OCI-LY7 (cell line): ENCODE measurements at regions not wholly inside any gene's neighbourhood (a gene's known extent, or its start where the extent isn't known, plus 50 kb on each side); places are given as distances from the start of the nearest gene placed in this dataset.

Source experiments
- BruUV-seq: library from RNA; stranded (reverse); fragments of 400-500 nt; replicated peaks from 2 replicates; lab custom pipeline; 2021; lab: Mats Ljungman, UMichigan
- CTCF ChIA-PET: fragments of 300-600 bp; sonication (Branson Sonifier 250); formaldehyde crosslinking; loops from one replicate; lab custom pipeline; 2022; ENCODE audit warnings: antibody characterized with exemption; ENCODE audit not compliant: unreplicated experiment; lab: Charles Lee
- POLR2A ChIA-PET: fragments of 300-600 bp; sonication (Branson Sonifier 250); formaldehyde crosslinking; loops from one replicate; lab custom pipeline; 2022; ENCODE audit warnings: antibody characterized with exemption; lab: Charles Lee
- DNase-seq: peaks from one replicate; pipeline ENCODE4 v3.0.0-alpha.2; 2015; ENCODE audit warnings: low spot score
- H2AFZ ChIP-seq: fragments of 200-600 bp; sonication (generic), shearing (Covaris generic); 2 replicates; pipeline ENCODE4 v1.6.1; 2014; ENCODE audit warnings: mild to moderate bottlenecking, antibody characterized with exemption, low read length, moderate library complexity
- H3K27ac ChIP-seq: fragments of 200-600 bp; sonication (generic); 2 replicates; pipeline ENCODE4 v1.5.1; 2014; ENCODE audit warnings: mixed run types, low read depth, mild to moderate bottlenecking, moderate library complexity, low read length, inconsistent platforms; ENCODE audit not compliant: poor library complexity, severe bottlenecking
- H3K36me3 ChIP-seq: fragments of 200-600 bp; sonication (generic); 2 replicates; pipeline ENCODE4 v1.6.1; 2014; ENCODE audit warnings: mild to moderate bottlenecking, antibody characterized with exemption, low read length, moderate library complexity, mixed read lengths; ENCODE audit not compliant: insufficient read depth
- H3K4me1 ChIP-seq: fragments of 200-600 bp; sonication (generic); 2 replicates; pipeline ENCODE4 v1.5.1; 2014; ENCODE audit warnings: mild to moderate bottlenecking, low read length; ENCODE audit not compliant: insufficient read depth, poor library complexity, severe bottlenecking
- H3K4me2 ChIP-seq: fragments of 200-600 bp; sonication (generic); 2 replicates; pipeline ENCODE4 v1.6.1; 2014; ENCODE audit warnings: mild to moderate bottlenecking, low read length
- H3K4me3 ChIP-seq: fragments of 200-600 bp; sonication (generic); 2 replicates; pipeline ENCODE4 v1.5.1; 2014; ENCODE audit warnings: mild to moderate bottlenecking, low read depth, low read length; ENCODE audit not compliant: poor library complexity, severe bottlenecking
- H3K79me2 ChIP-seq: fragments of 200-600 bp; sonication (generic); 2 replicates; pipeline ENCODE4 v1.6.1; 2016; ENCODE audit warnings: low read depth, mild to moderate bottlenecking, low read length, moderate library complexity, mixed read lengths; ENCODE audit not compliant: insufficient read depth
- H3K9me2 ChIP-seq: fragments of 200-600 bp; sonication (generic); 2 replicates; pipeline ENCODE4 v1.6.1; 2016; ENCODE audit warnings: mild to moderate bottlenecking, low read length, mixed read lengths; ENCODE audit not compliant: insufficient read depth
- H3K9me3 ChIP-seq: fragments of 200-600 bp; sonication (generic); 2 replicates; pipeline ENCODE4 v1.6.1; 2014; ENCODE audit warnings: mild to moderate bottlenecking, mixed run types, low read length, mixed read lengths
- H4K20me1 ChIP-seq: fragments of 200-600 bp; sonication (generic); 2 replicates; pipeline ENCODE4 v1.6.1; 2014; ENCODE audit warnings: mild to moderate bottlenecking, antibody characterized with exemption, low read length, moderate library complexity, mixed read lengths; ENCODE audit not compliant: insufficient read depth
- CTCF ChIP-seq: fragments of 200-600 bp; sonication (generic); conservative IDR thresholded peaks from 2 replicates; pipeline ENCODE4 v1.5.1; 2014; ENCODE audit warnings: mild to moderate bottlenecking, antibody characterized with exemption, low read length, moderate library complexity, mixed read lengths
- EZH2phosphoT487 ChIP-seq: fragments of 200-600 bp; sonication (generic); IDR thresholded peaks from 2 replicates; pipeline ENCODE4 v1.6.1; 2018; ENCODE audit warnings: low read depth, borderline replicate concordance, mild to moderate bottlenecking, mixed run types, antibody characterized with exemption, low read length, moderate library complexity, mixed read lengths
- intact Hi-C: fragments of 100-400 bp; cut with micrococcal nuclease; formaldehyde crosslinking; loops from one replicate; pipeline ENCODE4 v1.10.0; 2022; ENCODE audit not compliant: unreplicated experiment

- CTCF ChIA-PET = no interaction called here
- H3K9me2 ChIP-seq = no peaks in the 10 kb centered on the region
- H3K4me2 ChIP-seq = no peak overlapping the region
- H3K79me2 ChIP-seq = no peaks in the 10 kb centered on the region
- DNase-seq = no peak
- no peaks in the 10 kb centered on the region for H4K20me1 ChIP-seq
- no peak overlapping the region for H2AFZ ChIP-seq
- peaks cover 14% of the 10 kb centered on the region; the same call in 1 of the 2 replicates for H3K9me3 ChIP-seq
- intact Hi-C loops = no loop called here
- H3K4me1 ChIP-seq = peaks cover 15% of the 10 kb centered on the region
- TF ChIP-seq EZH2phosphoT487 (no peak), CTCF (no peak)
- POLR2A ChIA-PET = interaction anchor here (1.0 kb wide), 1 partner anchor 9 kb away, joined by 4 read pairs; no protein-coding TSS in a partner anchor
- H3K36me3 ChIP-seq = no peaks in the 10 kb centered on the region
- H3K27ac ChIP-seq = no peak overlapping the region
- no TSS peak for BruUV-seq
- H3K4me3 ChIP-seq = no peak overlapping the region
These were observed 805.4 kb upstream of the ALCAM start for GRCh38 chr3:104561324-104561723.

DNA sequence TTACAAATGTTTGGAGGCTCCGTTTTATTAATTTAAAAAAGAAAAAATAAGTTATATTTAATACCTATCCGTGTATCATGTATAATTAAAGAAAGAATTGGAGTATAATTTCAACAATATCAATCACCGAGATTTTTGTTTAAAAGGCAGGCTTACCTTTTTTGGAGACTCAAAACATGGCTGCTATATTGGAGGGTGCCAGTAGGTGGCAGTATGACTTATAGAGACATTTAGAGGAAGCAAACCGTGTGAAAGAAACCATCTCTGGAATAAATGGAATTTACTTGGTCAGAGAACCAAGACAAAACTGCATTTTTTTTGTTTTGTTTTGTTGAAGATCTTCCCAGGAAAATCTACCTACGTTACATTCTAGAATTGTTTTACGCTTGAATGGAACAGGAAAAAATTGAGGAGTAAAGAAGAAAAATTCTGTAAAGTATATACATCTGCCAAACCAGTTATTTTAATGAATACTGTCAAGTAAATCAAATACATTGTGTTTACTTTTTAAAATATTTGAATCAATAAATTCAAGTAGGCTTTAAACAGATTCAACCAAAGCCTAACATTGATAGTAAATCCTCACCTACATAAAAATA, 802.6 kb upstream of the ALCAM start:
- H3K4me2 ChIP-seq = no peak overlapping the region
- BruUV-seq = no TSS peak
- peaks cover 8% of the 10 kb centered on the region for H3K4me1 ChIP-seq
- no peak overlapping the region for H3K27ac ChIP-seq
- H3K9me3 ChIP-seq = peaks cover 14% of the 10 kb centered on the region; the same call in 1 of the 2 replicates
- H4K20me1 ChIP-seq = no peaks in the 10 kb centered on the region
- H3K9me2 ChIP-seq = no peaks in the 10 kb centered on the region
- peak; percentile 56 for DNase-seq
- peak; percentile 87 for TF ChIP-seq CTCF
- TF ChIP-seq EZH2phosphoT487 = no peak
- H2AFZ ChIP-seq = no peak overlapping the region
- ChIA-PET POLR2A (interaction anchor here (1.2 kb wide), 1 partner anchor 9 kb away, joined by 3 read pairs; no protein-coding TSS in a partner anchor), CTCF (no interaction called here)
- intact Hi-C loops = no loop called here
- no peak overlapping the region for H3K4me3 ChIP-seq
- no peaks in the 10 kb centered on the region for H3K36me3 ChIP-seq
- H3K79me2 ChIP-seq = no peaks in the 10 kb centered on the region

- H2AFZ ChIP-seq = no peak overlapping the region
- intact Hi-C loops = no loop called here
- CTCF ChIA-PET = no interaction called here
These were observed 800.7 kb upstream of the ALCAM start for GRCh38 chr3:104566054-104566453.

More at GRCh38 chr3:104566054-104566453, 800.7 kb upstream of the ALCAM start:
- TF ChIP-seq CTCF (no peak), EZH2phosphoT487 (no peak)
- Histone ChIP-seq H3K4me3 (no peak overlapping the region), H3K4me1 (peaks cover 8% of the 10 kb centered on the region), H3K9me3 (peaks cover 14% of the 10 kb centered on the region; the same call in 1 of the 2 replicates), H3K4me2 (no peak overlapping the region), H3K27ac (no peak overlapping the region), H3K9me2 (no peaks in the 10 kb centered on the region), H3K36me3 (no peaks in the 10 kb centered on the region), H4K20me1 (no peaks in the 10 kb centered on the region), H3K79me2 (no peaks in the 10 kb centered on the region)
- POLR2A ChIA-PET = interaction anchor here (1.5 kb wide), 1 partner anchor 9 kb away, joined by 3 read pairs; no protein-coding TSS in a partner anchor
- BruUV-seq = no TSS peak
- no peak for DNase-seq
